H1 (cell line): ENCODE measurements at regions not wholly inside any gene's neighbourhood (a gene's known extent, or its start where the extent isn't known, plus 50 kb on each side); places are given as distances from the start of the nearest gene placed in this dataset.
"Not testable (repeated sequence)": the region's sequence is repeated elsewhere in the genome, so short reads cannot be mapped to it uniquely, and the experiment has no call there.

Experiments used
- EZH2 ChIP-seq: fragments of 200-600 bp; sonication (generic); IDR thresholded peaks from 2 replicates; pipeline ENCODE4 v1.7.1; 2012; ENCODE audit warnings: low read depth, mild to moderate bottlenecking, moderate library complexity, low read length, inconsistent platforms; ENCODE audit not compliant: severe bottlenecking
- POLR2AphosphoS5 ChIP-seq: IDR thresholded peaks from 2 replicates; pipeline ENCODE4 v1.6.1; 2011; ENCODE audit warnings: low read depth, low read length
- RFX5 ChIP-seq: IDR thresholded peaks from 2 replicates; pipeline ENCODE4 v1.6.1; 2011; ENCODE audit warnings: low read depth, low read length, improper control_type of control experiment, borderline replicate concordance
- SP2 ChIP-seq: IDR thresholded peaks from 2 replicates; pipeline ENCODE4 v1.6.1; 2012; ENCODE audit warnings: mild to moderate bottlenecking, low read length, inconsistent platforms
- TF ChIP-seq, protein P1 (sequence below), 3 experiments: IDR thresholded peaks; 1 replicate in 2 of 3; 2 replicates in 1 of 3; pipeline versions ENCODE4 v1.5.1 to v1.6.1; 2011; ENCODE audit warnings: low read length in 3 of 3, mild to moderate bottlenecking in 3 of 3, inconsistent platforms in 2 of 3, low read depth in 1 of 3, moderate library complexity in 1 of 3; ENCODE audit not compliant: insufficient read depth in 1 of 3; ENCODE audit errors: control extremely low read depth in 1 of 3

DNA sequence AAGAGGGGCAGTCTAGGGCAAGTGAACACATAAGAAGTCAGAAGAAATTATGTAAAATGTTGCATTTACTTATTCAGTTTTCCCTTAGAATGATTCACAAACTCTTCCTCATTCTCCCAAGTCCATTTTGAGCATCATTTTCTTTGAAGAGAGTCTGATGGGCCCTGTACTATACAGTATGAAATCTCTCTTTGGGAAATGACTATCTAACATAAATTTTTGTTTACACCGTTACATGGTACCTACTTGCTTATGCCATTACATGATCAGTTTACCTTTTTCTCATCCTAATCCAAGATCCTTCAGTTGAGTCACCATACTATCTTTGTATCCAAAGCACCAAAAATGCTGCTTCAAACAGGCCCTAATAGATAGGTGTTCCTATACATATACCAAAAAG is 4774.4 kb upstream of the OR11H1 start:
- TF ChIP-seq, protein P1, sequence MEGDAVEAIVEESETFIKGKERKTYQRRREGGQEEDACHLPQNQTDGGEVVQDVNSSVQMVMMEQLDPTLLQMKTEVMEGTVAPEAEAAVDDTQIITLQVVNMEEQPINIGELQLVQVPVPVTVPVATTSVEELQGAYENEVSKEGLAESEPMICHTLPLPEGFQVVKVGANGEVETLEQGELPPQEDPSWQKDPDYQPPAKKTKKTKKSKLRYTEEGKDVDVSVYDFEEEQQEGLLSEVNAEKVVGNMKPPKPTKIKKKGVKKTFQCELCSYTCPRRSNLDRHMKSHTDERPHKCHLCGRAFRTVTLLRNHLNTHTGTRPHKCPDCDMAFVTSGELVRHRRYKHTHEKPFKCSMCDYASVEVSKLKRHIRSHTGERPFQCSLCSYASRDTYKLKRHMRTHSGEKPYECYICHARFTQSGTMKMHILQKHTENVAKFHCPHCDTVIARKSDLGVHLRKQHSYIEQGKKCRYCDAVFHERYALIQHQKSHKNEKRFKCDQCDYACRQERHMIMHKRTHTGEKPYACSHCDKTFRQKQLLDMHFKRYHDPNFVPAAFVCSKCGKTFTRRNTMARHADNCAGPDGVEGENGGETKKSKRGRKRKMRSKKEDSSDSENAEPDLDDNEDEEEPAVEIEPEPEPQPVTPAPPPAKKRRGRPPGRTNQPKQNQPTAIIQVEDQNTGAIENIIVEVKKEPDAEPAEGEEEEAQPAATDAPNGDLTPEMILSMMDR (IDR thresholded peaks at IDR 0.05; ENCODE audit: control extremely low read depth in 1 of 3, insufficient read depth in 1 of 3, low read depth in 1 of 3, low read length in 3 of 3), result not testable (repeated sequence)
- TF ChIP-seq POLR2AphosphoS5, EZH2, RFX5, SP2: not testable (repeated sequence)
